Upper lobe of right lung (tissue), 1 donor: ENCODE measurements at regions not wholly inside any gene's neighbourhood (a gene's known extent, or its start where the extent isn't known, plus 50 kb on each side); places are given as distances from the start of the nearest gene placed in this dataset.

Experiments used
- ATAC-seq: fragments of 200-7000 bp; cut with Tn5 transposase; one replicate; pipeline ENCODE4 v1.9.1; 2020; ENCODE audit warnings: mild to moderate bottlenecking, moderate library complexity
- DNase-seq: peaks from one replicate; pipeline ENCODE4 v3.0.0-alpha.2; 2020
- H3K27ac ChIP-seq: fragments of 200-600 bp; one replicate; pipeline ENCODE4 v1.8.0; 2022
- H3K27me3 ChIP-seq: fragments of 200-600 bp; one replicate; pipeline ENCODE4 v1.8.0; 2022; ENCODE audit warnings: mild to moderate bottlenecking
- H3K36me3 ChIP-seq: fragments of 200-600 bp; one replicate; pipeline ENCODE4 v1.8.0; 2022
- H3K4me1 ChIP-seq: fragments of 200-600 bp; one replicate; pipeline ENCODE4 v1.8.0; 2022
- H3K4me3 ChIP-seq: fragments of 200-600 bp; one replicate; pipeline ENCODE4 v1.8.0; 2022; ENCODE audit warnings: mild to moderate bottlenecking
- H3K9me3 ChIP-seq: fragments of 200-600 bp; one replicate; pipeline ENCODE4 v1.8.0; 2022
- CTCF ChIP-seq: fragments of 200-600 bp; IDR thresholded peaks from one replicate; pipeline ENCODE4 v1.8.0; 2022; ENCODE audit warnings: antibody characterized with exemption
- intact Hi-C: fragments of 100-400 bp; cut with DNase I; formaldehyde crosslinking; loops from one replicate; pipeline ENCODE4 v1.11.0; 2022
- donor health status: DM: no; HTN: yes; CAD: no; lungs with severe emphysema.

- intact Hi-C loops, result no loop called here
- Histone ChIP-seq H3K4me1 (no peaks in the 10 kb centered on the region), H3K9me3 (no peaks in the 10 kb centered on the region), H3K36me3 (no peaks in the 10 kb centered on the region), H3K4me3 (no peak overlapping the region), H3K27ac (no peak overlapping the region), H3K27me3 (no peaks in the 10 kb centered on the region)
- no peak for TF ChIP-seq CTCF
- ATAC-seq (no peak), DNase-seq (no peak)
These were observed 144.9 kb upstream of the CDH6 start for GRCh38 chr5:31048282-31049270.

- H3K36me3 ChIP-seq, result no peaks in the 10 kb centered on the region
- DNase-seq, result no peak
- no peak overlapping the region for H3K27ac ChIP-seq
- no peaks in the 10 kb centered on the region for H3K9me3 ChIP-seq
- ATAC-seq, result no peak
- H3K4me3 ChIP-seq, result no peak overlapping the region
- TF ChIP-seq CTCF, result no peak
- H3K27me3 ChIP-seq, result no peaks in the 10 kb centered on the region
- no peaks in the 10 kb centered on the region for H3K4me1 ChIP-seq
- intact Hi-C loops, result no loop called here
These were observed 145.9 kb upstream of the CDH6 start for GRCh38 chr5:31047621-31048020.

DNA sequence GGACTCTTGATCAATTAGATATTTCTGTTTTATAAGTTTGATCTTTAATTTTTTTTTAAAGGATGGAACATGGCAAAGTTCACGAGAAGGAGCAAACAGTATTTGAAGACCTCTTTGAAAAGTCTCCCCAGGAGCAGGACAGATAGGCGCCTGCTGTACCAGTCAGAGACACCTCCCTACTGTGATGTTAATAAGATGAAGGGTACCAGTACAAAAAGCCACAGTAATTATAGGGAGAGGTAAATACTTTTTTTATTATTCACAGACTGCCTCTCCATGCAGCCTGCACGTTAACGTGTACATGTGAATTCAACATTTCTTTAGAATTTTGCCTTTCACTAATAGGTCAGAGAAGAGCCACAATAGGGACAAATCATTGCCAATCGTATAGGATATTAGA is 146.5 kb upstream of the CDH6 start:
- Histone ChIP-seq H3K36me3 (no peaks in the 10 kb centered on the region), H3K9me3 (no peaks in the 10 kb centered on the region), H3K4me1 (no peaks in the 10 kb centered on the region), H3K27ac (no peak overlapping the region), H3K27me3 (no peaks in the 10 kb centered on the region), H3K4me3 (no peak overlapping the region)
- DNase-seq (no peak), ATAC-seq (no peak)
- TF ChIP-seq CTCF, result no peak
- intact Hi-C loops, result no loop called here

- Histone ChIP-seq H3K4me3 (no peak overlapping the region), H3K27me3 (no peaks in the 10 kb centered on the region), H3K27ac (no peak overlapping the region), H3K4me1 (no peaks in the 10 kb centered on the region), H3K9me3 (no peaks in the 10 kb centered on the region), H3K36me3 (no peaks in the 10 kb centered on the region)
- TF ChIP-seq CTCF, result no peak
- DNase-seq (no peak), ATAC-seq (no peak)
- intact Hi-C loops, result no loop called here
These were observed 157.1 kb upstream of the CDH6 start for GRCh38 chr5:31036411-31036810.

- Histone ChIP-seq H3K36me3 (no peaks in the 10 kb centered on the region), H3K9me3 (no peaks in the 10 kb centered on the region), H3K27me3 (no peaks in the 10 kb centered on the region), H3K4me1 (no peaks in the 10 kb centered on the region), H3K4me3 (no peak overlapping the region), H3K27ac (no peak overlapping the region)
- no peak for TF ChIP-seq CTCF
- DNase-seq, result no peak
- intact Hi-C loops, result no loop called here
- no peak for ATAC-seq
These were observed 160.2 kb upstream of the CDH6 start for GRCh38 chr5:31033295-31033694.
